ENCODE measurements at regions not wholly inside any gene's neighbourhood (a gene's known extent, or its start where the extent isn't known, plus 50 kb on each side); places are given as distances from the start of the nearest gene placed in this dataset.
"Not testable (repeated sequence)": the region's sequence is repeated elsewhere in the genome, so short reads cannot be mapped to it uniquely, and the experiment has no call there.

- FAIRE-seq (no peak), DNase-seq (ENCODE audit: low spot score) (no peak)
Measured at GRCh38 chr3:61378311-61378710, 127.1 kb upstream of the FHIT start.

DNA sequence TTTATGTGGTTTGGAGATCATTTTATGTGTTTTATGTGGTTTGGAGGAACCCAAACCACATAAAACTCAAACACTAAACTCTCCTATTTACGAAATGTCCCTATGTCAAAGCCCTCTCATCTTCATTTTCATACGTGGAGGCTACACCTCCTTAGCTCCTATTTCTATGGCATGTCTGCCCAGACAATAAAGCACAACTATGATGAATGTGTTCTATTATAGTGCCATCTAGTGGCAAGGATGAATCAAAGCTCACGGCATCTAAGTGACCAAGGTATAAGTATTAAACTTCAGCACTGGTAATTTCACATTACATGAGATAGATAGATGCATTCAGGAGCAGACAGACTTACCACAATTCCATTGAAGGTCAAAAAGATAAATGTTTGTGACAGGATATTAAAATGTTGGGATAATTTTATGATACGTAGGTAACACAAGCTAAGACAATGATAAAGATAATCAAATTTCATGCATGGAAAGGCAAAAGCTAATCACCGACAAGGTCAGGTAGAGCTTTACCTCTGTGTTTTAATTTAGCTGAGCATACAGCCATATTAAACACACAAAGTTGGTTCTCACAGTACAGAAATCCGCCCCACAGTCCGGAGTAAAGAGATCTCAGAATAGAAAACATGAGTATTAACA lies 130.6 kb upstream of the FHIT start:
- FAIRE-seq (peak; percentile 54), DNase-seq (ENCODE audit: low spot score) (peak; percentile 40)

- DNase-seq (ENCODE audit: low spot score) (no peak), FAIRE-seq (no peak)
Measured at GRCh38 chr3:61387817-61388216, 136.6 kb upstream of the FHIT start.

- DNase-seq (ENCODE audit: low spot score); FAIRE-seq: not testable (repeated sequence)
Measured at GRCh38 chr3:61393480-61393947, 142.3 kb upstream of the FHIT start.

- no peak for FAIRE-seq
- DNase-seq (ENCODE audit: low spot score): no peak
Measured at GRCh38 chr3:61401359-61401758, 150.1 kb upstream of the FHIT start.

- no peak for FAIRE-seq
- no peak for DNase-seq (ENCODE audit: low spot score)
Measured at GRCh38 chr3:61407397-61407796, 154.0 kb upstream of the PTPRG start.

GRCh38 chr3:61409638-61410037 lies 151.7 kb upstream of the PTPRG start:
- FAIRE-seq: no peak
- DNase-seq (ENCODE audit: low spot score): no peak

DNA sequence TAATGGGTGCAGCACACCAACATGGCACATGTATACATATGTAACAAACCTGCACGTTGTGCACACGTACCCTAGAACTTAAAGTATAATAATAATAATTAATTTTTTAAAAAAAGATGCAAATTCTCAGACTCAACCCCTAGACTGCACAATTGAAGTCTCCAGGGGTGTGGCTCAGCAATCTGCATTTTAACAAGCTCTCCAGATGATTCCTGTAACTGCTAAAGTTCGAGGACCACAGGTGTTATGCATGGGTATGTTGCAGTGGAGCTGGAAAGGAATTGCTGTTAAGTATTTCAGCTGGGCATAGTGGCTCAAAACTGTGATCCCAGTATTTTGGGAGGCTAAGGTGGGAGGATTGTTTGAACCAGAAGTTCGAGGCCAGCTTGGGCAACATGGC lies 151.0 kb upstream of the PTPRG start:
- DNase-seq (ENCODE audit: low spot score); FAIRE-seq: not testable (repeated sequence)

DNA sequence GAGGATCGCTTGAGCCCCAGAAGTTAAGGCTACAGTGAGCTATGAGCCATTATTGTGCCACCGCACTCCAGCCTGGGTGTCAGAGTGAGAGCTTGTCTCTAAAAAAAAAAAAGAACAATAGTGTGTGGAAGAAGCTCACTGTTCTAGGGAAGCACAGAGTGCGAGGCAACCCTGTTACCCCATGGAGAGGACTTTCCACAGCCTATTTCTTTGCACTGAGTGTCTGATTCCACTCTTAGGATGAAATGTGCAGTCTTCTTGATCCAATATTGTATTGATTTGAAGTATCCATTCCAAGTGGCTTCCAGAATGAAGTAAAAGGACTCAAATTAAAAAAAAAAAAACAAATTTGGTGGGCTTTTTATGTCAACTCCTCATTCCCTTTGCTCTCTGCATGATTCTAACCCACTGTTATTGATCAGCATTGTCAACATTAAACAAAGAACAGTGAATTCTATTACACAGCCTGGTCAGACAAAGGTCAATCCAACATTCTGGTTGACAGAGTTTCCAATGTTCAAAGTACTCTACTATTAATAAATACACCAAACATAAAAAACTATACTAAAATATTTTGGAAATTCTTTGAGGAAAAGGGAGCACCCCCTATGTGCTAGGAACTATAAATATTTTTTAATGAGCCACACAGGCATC lies 150.2 kb upstream of the PTPRG start:
- DNase-seq (ENCODE audit: low spot score) (no peak), FAIRE-seq (no peak)

DNA sequence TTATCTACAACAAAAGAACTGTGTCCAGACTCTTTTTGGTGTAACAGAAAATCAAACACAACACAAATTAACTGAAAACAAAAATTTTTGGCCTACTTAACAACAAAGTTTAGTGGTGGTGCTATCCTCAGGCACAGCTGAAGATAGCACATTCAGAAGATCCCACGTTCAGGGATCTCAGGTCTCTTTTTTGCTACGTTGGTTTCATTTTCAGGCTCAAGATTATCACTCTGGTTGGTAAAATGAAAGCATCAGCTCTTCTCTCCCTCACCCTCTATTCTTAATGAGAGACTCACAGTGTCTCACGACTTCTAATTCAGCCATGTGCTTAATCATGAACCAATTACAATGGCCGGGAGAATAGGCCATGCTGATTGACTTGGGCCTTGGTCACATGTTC lies 146.9 kb upstream of the PTPRG start:
- FAIRE-seq (no peak), DNase-seq (ENCODE audit: low spot score) (no peak)

DNA sequence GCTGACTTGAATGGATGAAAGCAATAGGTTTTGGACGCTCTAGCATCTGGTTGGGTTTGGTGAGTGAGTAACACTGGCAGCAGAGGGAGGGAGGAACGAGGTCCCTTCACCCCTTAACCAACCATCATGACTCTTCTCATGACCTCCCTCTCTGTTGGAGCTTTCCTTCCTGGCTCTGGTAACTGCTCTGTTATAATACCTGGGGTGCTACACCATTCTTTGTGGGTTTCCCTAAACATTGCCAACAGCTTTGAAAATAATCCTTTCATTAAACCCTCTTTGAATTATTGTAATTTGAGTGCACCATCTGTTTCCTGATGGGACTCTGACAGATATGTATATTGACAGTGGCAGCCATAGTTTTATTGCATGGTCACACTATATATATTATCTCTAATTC lies 146.2 kb upstream of the PTPRG start:
- FAIRE-seq (no peak), DNase-seq (ENCODE audit: low spot score) (no peak)

GRCh38 chr3:61416618-61417017 lies 144.8 kb upstream of the PTPRG start:
- DNase-seq (ENCODE audit: low spot score) (no peak), FAIRE-seq (no peak)

DNA sequence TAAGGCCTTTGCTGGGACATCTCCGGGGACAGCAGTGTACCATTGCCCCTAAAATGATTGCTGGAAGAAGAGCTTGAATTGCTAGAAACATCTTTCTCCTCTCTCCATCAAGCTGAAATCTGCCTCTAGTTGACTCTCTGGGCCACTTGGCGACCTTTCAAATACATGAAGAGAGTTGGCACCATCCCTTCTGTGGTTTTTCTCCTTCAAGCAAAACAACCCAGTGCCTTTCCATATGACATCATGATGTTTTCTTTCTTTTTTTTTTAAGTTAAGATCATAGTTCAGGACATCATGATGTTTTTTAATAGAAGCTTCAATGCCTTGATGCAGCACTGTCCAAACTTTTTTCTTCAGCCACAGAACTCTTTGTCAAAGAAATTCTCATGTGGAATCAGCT lies 144.0 kb upstream of the PTPRG start:
- DNase-seq (ENCODE audit: low spot score): no peak

GRCh38 chr3:61420136-61420759 lies 141.1 kb upstream of the PTPRG start:
- no peak for FAIRE-seq
- DNase-seq (ENCODE audit: low spot score): no peak

More for the DNA sequence above, 144.0 kb upstream of the PTPRG start:
- FAIRE-seq: no peak

GRCh38 chr3:61422945-61423673 lies 138.3 kb upstream of the PTPRG start:
- no peak for FAIRE-seq
- no peak for DNase-seq (ENCODE audit: low spot score)

GRCh38 chr3:61425356-61425755 lies 136.0 kb upstream of the PTPRG start:
- DNase-seq (ENCODE audit: low spot score) (peak; percentile 14), FAIRE-seq (no peak)

DNA sequence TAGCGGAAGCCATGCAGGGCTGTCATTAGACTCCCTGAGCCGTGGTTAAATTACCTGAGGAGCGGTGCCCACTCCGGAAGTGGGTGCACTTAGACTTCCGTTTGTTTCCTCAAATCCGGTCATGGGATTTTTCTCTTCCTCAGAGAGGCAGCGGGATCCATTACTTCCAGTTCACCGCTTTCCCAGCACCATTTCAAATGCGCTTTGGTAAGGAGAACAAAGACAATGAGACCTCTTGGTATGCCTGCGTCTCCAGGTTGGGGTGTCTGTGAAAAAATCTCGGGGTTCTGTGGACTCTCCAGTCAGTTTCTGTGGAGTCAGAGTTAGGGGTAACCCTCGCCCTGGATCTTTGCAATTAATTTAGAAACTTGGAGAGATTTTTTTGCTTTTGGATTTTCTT lies 132.3 kb upstream of the PTPRG start:
- DNase-seq (ENCODE audit: low spot score): no peak
- FAIRE-seq: no peak

DNA sequence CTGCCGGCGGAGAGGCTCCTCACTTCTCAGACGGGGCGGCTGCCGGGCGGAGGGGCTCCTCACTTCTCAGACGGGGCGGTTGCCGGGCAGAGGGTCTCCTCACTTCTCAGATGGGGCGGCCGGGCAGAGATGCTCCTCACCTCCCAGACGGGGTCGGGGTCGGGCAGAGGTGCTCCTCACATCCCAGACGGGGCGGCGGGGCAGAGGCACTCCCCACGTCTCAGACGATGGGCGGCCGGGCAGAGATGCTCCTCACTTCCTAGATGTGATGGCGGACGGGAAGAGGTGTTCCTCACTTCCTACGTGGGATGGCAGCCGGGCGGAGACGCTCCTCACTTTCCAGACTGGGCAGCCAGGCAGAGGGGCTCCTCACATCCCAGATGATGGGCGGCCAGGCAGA lies 126.5 kb upstream of the PTPRG start:
- DNase-seq (ENCODE audit: low spot score); FAIRE-seq: not testable (repeated sequence)

DNA sequence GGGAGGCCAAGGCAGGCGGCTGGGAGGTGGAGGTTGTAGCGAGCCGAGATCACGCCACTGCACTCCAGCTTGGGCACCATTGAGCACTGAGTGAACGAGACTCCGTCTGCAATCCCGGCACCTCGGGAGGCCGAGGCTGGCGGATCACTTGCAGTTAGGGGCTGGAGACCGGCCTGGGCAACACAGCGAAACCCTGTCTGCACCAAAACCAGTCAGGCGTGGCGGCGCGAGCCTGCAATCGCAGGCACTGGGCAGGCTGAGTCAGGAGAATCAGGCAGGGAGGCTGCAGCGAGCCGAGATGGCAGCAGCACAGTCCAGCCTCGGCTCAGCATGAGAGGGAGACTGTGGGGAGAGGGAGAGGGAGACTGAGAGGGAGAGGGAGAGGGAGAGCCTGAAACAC lies 126.0 kb upstream of the PTPRG start:
- FAIRE-seq; DNase-seq (ENCODE audit: low spot score): not testable (repeated sequence)

DNA sequence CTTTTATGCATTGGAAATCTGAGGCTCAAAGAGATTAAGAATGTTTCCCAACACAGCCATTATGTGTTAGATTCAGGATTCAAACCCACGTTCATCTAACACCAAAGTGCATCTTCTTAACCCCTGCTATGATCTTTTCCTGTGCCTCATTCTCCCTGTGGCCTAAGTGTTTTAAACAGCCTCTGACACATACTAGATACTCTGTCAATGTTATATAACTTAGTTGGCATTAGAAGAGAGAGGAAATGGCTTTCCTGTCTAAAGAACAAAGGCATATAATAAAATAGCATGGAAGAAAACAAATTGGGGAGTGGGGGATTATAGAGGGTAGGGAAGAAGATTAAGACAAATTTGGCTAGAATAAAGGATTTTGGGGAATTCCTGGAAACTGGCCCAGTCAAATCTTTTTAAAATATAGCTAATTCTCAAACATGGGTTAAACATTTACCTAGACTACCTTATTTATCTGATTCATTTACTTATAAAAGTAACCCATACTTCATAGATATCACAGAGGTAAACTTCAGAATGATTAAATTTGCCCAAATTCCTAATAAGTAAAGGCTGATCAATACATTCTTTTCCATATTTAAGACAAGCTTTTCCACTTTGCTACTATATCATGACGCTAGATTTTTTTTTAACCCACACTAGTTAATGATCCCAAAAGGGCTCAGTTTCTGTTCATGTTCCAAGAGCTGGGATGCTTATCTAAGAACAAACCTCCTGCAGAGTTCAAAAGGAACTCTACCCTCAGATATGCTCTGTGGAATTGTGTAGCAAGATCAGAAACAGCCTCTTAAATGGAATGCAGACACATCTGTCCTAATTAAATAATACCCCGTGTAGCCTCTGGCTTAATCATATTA lies 122.9 kb upstream of the PTPRG start:
- FAIRE-seq (peak; percentile 48), DNase-seq (ENCODE audit: low spot score) (no peak)

- no peak for DNase-seq (ENCODE audit: low spot score)
Measured at GRCh38 chr3:61439122-61439458, 122.3 kb upstream of the PTPRG start.

More at GRCh38 chr3:61439122-61439458, 122.3 kb upstream of the PTPRG start:
- FAIRE-seq: no peak
